ENCODE measurements at regions not wholly inside any gene's neighbourhood (a gene's known extent, or its start where the extent isn't known, plus 50 kb on each side); places are given as distances from the start of the nearest gene placed in this dataset.

DNA sequence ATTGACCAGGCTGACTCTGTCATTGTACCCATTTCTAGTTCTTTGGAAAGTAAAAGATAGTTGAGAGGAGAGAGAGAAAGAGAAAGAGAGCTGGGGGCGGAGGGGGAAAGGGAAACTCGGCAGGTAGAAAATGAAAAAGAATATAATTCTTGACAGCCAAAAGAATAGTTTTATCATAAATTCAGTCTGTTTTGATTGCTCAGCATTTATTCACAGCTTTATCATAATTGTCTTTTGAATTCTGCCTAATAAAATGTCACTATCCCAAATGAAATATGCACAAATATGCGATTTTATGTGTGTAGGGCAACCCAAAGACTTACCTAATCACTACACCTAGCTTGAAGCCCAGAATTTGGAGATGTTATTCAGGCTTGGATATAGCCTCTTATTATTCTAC lies 1024.0 kb upstream of the PABPC4L start:
- H3K4me3 ChIP-seq (ENCODE audit: low read depth, low read length): no peak overlapping the region
- DNase-seq (ENCODE audit: low read depth): no peak
- no peak for TF ChIP-seq CTCF (IDR thresholded peaks at IDR 0.05; ENCODE audit: control insufficient read depth, extremely low read depth, insufficient read depth)

DNA sequence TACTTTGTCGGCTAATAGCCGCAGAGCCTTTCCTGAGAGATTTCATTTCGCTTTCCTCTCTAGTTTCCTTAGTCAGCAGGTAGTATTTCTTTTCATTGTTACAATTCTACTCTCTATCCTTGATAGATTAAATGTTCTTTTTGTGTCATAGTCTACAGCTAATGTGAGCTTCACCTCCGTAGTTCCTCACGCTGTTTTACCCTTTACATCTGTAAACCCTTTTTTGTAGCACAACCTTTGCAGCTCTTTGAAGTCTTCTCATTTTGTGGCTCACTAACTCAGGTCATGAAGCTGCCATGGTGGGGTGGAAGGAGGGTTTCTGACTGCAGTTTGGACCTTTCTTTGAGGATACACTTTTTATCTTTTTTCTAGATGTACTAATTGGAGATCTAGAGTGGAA lies 1008.8 kb upstream of the PABPC4L start:
- no peak for TF ChIP-seq CTCF (IDR thresholded peaks at IDR 0.05; ENCODE audit: control insufficient read depth, extremely low read depth, insufficient read depth)
- no peak for DNase-seq (ENCODE audit: low read depth)
- no peak overlapping the region for H3K4me3 ChIP-seq (ENCODE audit: low read depth, low read length)

DNA sequence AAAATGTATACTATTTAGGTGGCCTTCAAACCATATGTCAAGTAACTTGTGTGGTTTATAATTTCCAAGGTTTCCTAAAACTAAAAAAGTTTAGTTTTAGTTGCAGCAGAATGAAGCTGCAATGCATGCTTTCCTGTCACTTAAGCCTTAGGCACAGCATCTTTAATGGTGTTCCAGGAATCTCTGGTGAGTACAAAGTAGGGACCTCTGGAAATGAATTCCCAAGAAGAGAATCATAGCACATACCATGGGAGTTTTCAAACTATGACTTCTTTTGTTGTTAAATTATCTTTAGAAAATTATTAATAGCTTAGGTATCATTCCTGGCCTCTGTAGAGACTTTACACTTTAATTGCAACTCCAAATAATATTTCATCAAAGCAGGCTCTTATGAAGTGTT lies 1005.9 kb upstream of the PABPC4L start:
- DNase-seq (ENCODE audit: low read depth): no peak
- TF ChIP-seq CTCF (IDR thresholded peaks at IDR 0.05; ENCODE audit: control insufficient read depth, extremely low read depth, insufficient read depth): no peak
- no peak overlapping the region for H3K4me3 ChIP-seq (ENCODE audit: low read depth, low read length)

DNA sequence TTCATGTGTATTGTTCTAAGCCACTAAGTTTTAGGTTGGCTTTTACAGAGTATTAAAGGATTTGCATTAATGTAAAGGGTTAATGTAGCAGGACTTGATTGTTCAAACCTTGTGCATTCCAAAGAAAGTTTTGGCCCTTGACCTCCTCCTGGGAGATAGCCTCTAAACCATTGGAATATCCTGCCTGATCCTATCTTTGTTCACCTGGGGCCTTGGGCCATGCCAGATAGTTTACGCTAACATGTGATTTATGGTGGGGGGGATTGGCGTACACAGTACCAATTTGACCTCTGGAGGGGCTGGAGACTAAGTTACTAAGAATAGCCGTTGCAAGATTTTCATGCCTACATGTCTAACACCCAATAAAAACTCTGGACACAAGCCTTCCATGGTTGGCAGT lies 1002.7 kb upstream of the PABPC4L start:
- no peak overlapping the region for H3K4me3 ChIP-seq (ENCODE audit: low read depth, low read length)
- no peak for TF ChIP-seq CTCF (IDR thresholded peaks at IDR 0.05; ENCODE audit: control insufficient read depth, extremely low read depth, insufficient read depth)
- no peak for DNase-seq (ENCODE audit: low read depth)

- no peak overlapping the region for H3K4me3 ChIP-seq (ENCODE audit: low read depth, low read length)
- TF ChIP-seq CTCF (IDR thresholded peaks at IDR 0.05; ENCODE audit: control insufficient read depth, extremely low read depth, insufficient read depth): no peak
- no peak for DNase-seq (ENCODE audit: low read depth)
These were observed 999.5 kb upstream of the PABPC4L start for GRCh38 chr4:135201081-135201480.

DNA sequence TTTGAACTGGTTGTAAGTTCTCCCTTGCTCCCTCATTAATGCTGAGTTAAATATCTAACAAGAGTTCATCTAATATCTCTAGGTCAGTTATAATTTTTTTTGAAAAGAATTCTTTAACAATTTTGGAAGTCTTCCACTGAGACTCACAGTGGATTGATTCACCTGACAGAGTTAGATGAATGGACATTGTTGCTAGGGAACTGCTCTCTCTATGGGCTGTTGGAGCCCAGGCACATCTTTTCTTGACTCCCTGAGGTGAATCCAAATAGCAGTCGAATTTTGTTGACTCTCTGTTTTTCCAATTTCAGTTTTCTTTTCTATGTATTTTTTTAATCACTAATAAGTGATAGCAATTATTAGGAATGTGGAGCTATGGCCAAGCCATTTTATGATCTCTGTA lies 996.1 kb upstream of the PABPC4L start:
- no peak for DNase-seq (ENCODE audit: low read depth)
- no peak for TF ChIP-seq CTCF (IDR thresholded peaks at IDR 0.05; ENCODE audit: control insufficient read depth, extremely low read depth, insufficient read depth)
- no peak overlapping the region for H3K4me3 ChIP-seq (ENCODE audit: low read depth, low read length)

- H3K4me3 ChIP-seq (ENCODE audit: low read depth, low read length): no peak overlapping the region
- no peak for DNase-seq (ENCODE audit: low read depth)
- no peak for TF ChIP-seq CTCF (IDR thresholded peaks at IDR 0.05; ENCODE audit: control insufficient read depth, extremely low read depth, insufficient read depth)
These were observed 992.9 kb upstream of the PABPC4L start for GRCh38 chr4:135194477-135194876.

All from LNCaP clone FGC (cell line).